LNCaP clone FGC (cell line): ENCODE measurements at regions not wholly inside any gene's neighbourhood (a gene's known extent, or its start where the extent isn't known, plus 50 kb on each side); places are given as distances from the start of the nearest gene placed in this dataset.

Source experiments
- DNase-seq: peaks from one replicate; pipeline ENCODE4 v3.0.0-alpha.2; 2011; ENCODE audit warnings: low read depth
- H3K4me3 ChIP-seq: 2 replicates; pipeline ENCODE4 v1.5.1; 2011; ENCODE audit warnings: mild to moderate bottlenecking, low read depth, low read length, control low read depth
- TF ChIP-seq, protein P1 (sequence below): IDR thresholded peaks from 2 replicates; pipeline ENCODE4 v1.5.1; 2012; ENCODE audit warnings: mild to moderate bottlenecking; ENCODE audit not compliant: control insufficient read depth, insufficient read depth; ENCODE audit errors: extremely low read depth

DNA sequence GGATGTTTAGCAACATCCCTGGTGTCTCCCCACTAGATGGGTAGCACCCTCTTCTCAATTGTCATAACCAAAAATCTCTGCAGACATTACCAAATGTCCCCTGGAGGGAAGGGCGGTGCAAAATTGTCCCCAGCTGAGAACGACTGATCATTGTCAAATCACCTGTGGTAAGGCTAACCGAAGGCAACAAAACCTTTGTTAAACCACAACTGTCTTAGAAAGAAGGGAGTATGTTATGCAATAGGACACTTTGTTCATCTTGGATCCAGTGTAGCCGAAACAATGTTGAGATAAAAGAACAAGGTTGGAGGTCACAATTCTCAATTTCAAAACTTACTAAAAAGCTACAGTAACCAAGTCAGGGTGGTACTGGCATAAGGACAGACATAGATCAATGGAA is 50.3 kb upstream of the ST3GAL5 start:
- H3K4me3 ChIP-seq = no peak overlapping the region
- TF ChIP-seq, protein P1, sequence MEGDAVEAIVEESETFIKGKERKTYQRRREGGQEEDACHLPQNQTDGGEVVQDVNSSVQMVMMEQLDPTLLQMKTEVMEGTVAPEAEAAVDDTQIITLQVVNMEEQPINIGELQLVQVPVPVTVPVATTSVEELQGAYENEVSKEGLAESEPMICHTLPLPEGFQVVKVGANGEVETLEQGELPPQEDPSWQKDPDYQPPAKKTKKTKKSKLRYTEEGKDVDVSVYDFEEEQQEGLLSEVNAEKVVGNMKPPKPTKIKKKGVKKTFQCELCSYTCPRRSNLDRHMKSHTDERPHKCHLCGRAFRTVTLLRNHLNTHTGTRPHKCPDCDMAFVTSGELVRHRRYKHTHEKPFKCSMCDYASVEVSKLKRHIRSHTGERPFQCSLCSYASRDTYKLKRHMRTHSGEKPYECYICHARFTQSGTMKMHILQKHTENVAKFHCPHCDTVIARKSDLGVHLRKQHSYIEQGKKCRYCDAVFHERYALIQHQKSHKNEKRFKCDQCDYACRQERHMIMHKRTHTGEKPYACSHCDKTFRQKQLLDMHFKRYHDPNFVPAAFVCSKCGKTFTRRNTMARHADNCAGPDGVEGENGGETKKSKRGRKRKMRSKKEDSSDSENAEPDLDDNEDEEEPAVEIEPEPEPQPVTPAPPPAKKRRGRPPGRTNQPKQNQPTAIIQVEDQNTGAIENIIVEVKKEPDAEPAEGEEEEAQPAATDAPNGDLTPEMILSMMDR = no peak
- DNase-seq = no peak
